ENCODE measurements at regions not wholly inside any gene's neighbourhood (a gene's known extent, or its start where the extent isn't known, plus 50 kb on each side); places are given as distances from the start of the nearest gene placed in this dataset.
"Not testable (repeated sequence)": the region's sequence is repeated elsewhere in the genome, so short reads cannot be mapped to it uniquely, and the experiment has no call there.

DNA sequence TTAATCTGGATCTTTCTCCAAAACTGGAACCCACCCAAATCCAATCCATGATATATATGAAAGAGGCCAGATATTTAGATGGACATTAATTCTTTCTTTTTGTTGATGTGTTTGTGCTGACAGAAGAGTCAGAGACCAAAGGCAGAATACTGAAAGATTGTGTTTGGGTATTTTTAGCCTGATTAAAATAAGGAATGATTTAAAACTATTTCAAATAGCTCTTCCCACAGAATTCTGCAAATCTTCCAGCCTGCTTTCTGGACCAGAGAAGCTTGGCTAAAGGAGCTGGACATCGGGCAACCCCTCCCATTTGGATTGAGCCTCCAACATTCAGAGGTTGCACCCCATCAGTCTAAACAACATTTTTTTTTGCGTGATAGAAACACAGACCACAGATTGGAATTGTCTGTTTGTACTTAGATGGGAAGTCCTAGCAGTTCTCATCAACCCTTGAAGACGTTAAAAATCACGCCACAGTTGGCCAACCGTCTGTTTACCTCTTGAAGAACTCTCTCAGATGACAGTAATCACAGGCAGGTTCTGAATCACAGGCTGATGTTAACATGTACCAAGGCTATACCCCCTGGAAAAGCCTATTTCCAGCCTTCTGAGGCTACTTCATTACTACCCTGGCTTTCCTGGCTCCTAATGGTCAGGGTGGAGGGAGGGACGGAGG, 155.2 kb upstream of the NRP1 start:
- Histone ChIP-seq H3K9ac (ENCODE audit: low read depth, low read length) (no peak overlapping the region), H3K27me3 (ENCODE audit: insufficient read depth, low read length) (no peaks in the 10 kb centered on the region), H3K4me3 (ENCODE audit: low read length) (no peak overlapping the region), H3K9me3 (ENCODE audit: insufficient read depth, low read depth, low read length) (no peaks in the 10 kb centered on the region), H3K36me3 (ENCODE audit: insufficient read depth, low read length) (no peaks in the 10 kb centered on the region), H3K4me1 (ENCODE audit: insufficient read depth, low read length) (peaks cover 10% of the 10 kb centered on the region), H3K27ac (ENCODE audit: low read depth, low read length) (no peak overlapping the region)
- 88% methylated on average over 6 of the region's 6 CpGs for WGBS

DNA sequence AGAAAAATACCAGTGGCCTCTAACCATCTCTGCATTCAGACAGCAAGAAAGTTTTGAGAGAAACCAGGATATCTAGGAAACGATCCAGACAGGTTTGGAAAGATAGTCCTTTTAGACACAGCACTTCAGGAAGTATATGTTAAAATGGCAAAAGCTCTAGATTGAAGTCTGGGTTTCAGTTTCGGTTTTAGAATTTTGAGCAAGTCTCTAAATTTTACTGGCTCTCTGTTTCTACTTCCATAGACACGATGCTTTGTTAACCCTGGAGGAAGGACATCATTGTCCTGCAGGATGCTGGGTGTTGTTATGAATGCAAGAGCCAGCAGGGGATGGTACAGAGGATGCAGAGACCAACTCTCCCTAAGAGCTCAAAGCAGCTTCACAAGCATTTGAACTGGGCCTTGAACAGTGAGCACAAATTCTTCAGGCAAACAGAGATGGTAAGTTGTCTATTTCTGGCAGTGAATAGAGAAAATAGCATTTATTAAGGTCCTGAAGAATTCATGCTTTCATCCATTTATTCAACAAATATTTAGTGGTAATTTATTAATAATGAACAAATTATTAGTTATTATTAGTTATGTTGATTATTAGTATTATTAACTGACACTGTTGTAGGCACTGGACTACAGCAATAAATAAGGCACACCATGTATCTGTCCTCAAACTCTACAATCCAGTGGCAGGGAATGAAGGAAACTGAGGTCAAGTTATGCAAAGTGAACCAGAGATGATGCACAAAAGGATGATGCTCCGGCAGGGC, 152.7 kb upstream of the NRP1 start:
- no peak overlapping the region for H3K4me3 ChIP-seq (ENCODE audit: low read length)
- H3K9ac ChIP-seq (ENCODE audit: low read depth, low read length), result no peak overlapping the region
- H3K36me3 ChIP-seq (ENCODE audit: insufficient read depth, low read length), result no peaks in the 10 kb centered on the region
- WGBS, result 81% methylated on average over 4 of the region's 4 CpGs
- H3K9me3 ChIP-seq (ENCODE audit: insufficient read depth, low read depth, low read length), result no peaks in the 10 kb centered on the region
- no peaks in the 10 kb centered on the region for H3K27me3 ChIP-seq (ENCODE audit: insufficient read depth, low read length)
- no peak overlapping the region for H3K27ac ChIP-seq (ENCODE audit: low read depth, low read length)
- peaks cover 32% of the 10 kb centered on the region for H3K4me1 ChIP-seq (ENCODE audit: insufficient read depth, low read length)

DNA sequence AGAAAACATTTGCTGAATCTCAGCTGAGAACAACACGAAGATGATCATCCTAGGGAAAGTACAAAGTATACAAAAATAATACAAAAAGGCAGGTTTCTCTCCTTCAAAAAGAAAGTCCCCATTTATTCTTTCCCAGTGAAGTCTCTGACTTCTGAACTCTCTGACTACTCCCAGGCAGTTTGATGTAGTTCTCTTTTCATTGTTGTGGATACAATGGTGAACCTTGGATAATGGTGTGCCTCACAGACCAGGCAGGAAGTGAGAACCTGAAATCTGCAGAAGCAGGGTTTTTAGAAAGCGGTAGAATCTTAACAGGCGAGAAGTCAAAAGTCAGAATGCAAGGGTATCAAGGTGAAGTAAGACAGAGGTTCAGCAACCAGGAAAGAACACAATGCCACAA, 150.8 kb upstream of the NRP1 start:
- Histone ChIP-seq H3K9me3 (ENCODE audit: insufficient read depth, low read depth, low read length) (peaks cover 5% of the 10 kb centered on the region; the same call in 1 of the 2 replicates), H3K9ac (ENCODE audit: low read depth, low read length) (peak overlapping the region; percentile 12; the same call in 1 of the 2 replicates), H3K36me3 (ENCODE audit: insufficient read depth, low read length) (no peaks in the 10 kb centered on the region), H3K27me3 (ENCODE audit: insufficient read depth, low read length) (no peaks in the 10 kb centered on the region), H3K27ac (ENCODE audit: low read depth, low read length) (peak overlapping the region; percentile 51; the same call in 1 of the 2 replicates), H3K4me1 (ENCODE audit: insufficient read depth, low read length) (peaks cover 32% of the 10 kb centered on the region), H3K4me3 (ENCODE audit: low read length) (no peak overlapping the region)
- 89% methylated on average over 2 of the region's 3 CpGs for WGBS

- Histone ChIP-seq H3K4me1 (ENCODE audit: insufficient read depth, low read length) (peaks cover 32% of the 10 kb centered on the region), H3K9ac (ENCODE audit: low read depth, low read length) (peak overlapping the region; percentile 12; the same call in 1 of the 2 replicates), H3K4me3 (ENCODE audit: low read length) (no peak overlapping the region), H3K36me3 (ENCODE audit: insufficient read depth, low read length) (no peaks in the 10 kb centered on the region), H3K27me3 (ENCODE audit: insufficient read depth, low read length) (no peaks in the 10 kb centered on the region), H3K9me3 (ENCODE audit: insufficient read depth, low read depth, low read length) (peaks cover 5% of the 10 kb centered on the region; the same call in 1 of the 2 replicates), H3K27ac (ENCODE audit: low read depth, low read length) (peak overlapping the region; percentile 51; the same call in 1 of the 2 replicates)
- 75% methylated on average over 2 of the region's 2 CpGs for WGBS
Measured at GRCh38 chr10:33484787-33485186, 150.3 kb upstream of the NRP1 start.

DNA sequence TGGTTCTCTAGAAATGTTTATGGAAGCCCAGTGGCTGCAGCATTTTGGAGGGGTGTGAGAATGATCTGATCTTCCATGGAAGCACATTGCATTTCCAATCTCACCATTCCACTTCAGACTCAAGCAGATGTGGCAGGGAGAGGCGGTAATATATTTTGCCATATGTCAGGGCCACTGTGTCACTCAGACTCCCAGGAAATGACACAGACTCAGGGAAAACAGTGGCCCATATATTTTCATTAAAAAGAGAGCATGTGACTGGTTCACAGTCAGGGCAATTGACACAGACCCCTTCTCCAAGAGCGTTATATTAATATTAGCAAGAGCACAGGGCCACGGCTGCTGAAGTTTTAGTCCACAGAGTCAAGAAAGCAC, 149.3 kb upstream of the NRP1 start:
- H3K4me3 ChIP-seq (ENCODE audit: low read length), result no peak overlapping the region
- peak overlapping the region; percentile 42 for H3K27ac ChIP-seq (ENCODE audit: low read depth, low read length)
- H3K36me3 ChIP-seq (ENCODE audit: insufficient read depth, low read length), result no peaks in the 10 kb centered on the region
- H3K9me3 ChIP-seq (ENCODE audit: insufficient read depth, low read depth, low read length), result peaks cover 5% of the 10 kb centered on the region; the same call in 1 of the 2 replicates
- no peaks in the 10 kb centered on the region for H3K27me3 ChIP-seq (ENCODE audit: insufficient read depth, low read length)
- H3K9ac ChIP-seq (ENCODE audit: low read depth, low read length), result peak overlapping the region; percentile 3; the same call in 1 of the 2 replicates
- H3K4me1 ChIP-seq (ENCODE audit: insufficient read depth, low read length), result peaks cover 32% of the 10 kb centered on the region
- WGBS, result 91% methylated on average over 3 of the region's 3 CpGs

- Histone ChIP-seq H3K9me3 (ENCODE audit: insufficient read depth, low read depth, low read length) (peaks cover 5% of the 10 kb centered on the region; the same call in 1 of the 2 replicates), H3K9ac (ENCODE audit: low read depth, low read length) (no peak overlapping the region), H3K4me1 (ENCODE audit: insufficient read depth, low read length) (peaks cover 32% of the 10 kb centered on the region), H3K4me3 (ENCODE audit: low read length) (no peak overlapping the region), H3K27ac (ENCODE audit: low read depth, low read length) (peak overlapping the region; percentile 42; the same call in 1 of the 2 replicates), H3K27me3 (ENCODE audit: insufficient read depth, low read length) (no peaks in the 10 kb centered on the region), H3K36me3 (ENCODE audit: insufficient read depth, low read length) (no peaks in the 10 kb centered on the region)
- 28% methylated on average over 4 of the region's 5 CpGs for WGBS
Measured at GRCh38 chr10:33483124-33483815, 148.8 kb upstream of the NRP1 start.

GRCh38 chr10:33482486-33482885, 148.0 kb upstream of the NRP1 start:
- Histone ChIP-seq H3K4me1 (ENCODE audit: insufficient read depth, low read length) (peaks cover 32% of the 10 kb centered on the region), H3K27ac (ENCODE audit: low read depth, low read length) (no peak overlapping the region), H3K9me3 (ENCODE audit: insufficient read depth, low read depth, low read length) (peaks cover 5% of the 10 kb centered on the region; the same call in 1 of the 2 replicates), H3K9ac (ENCODE audit: low read depth, low read length) (no peak overlapping the region), H3K36me3 (ENCODE audit: insufficient read depth, low read length) (no peaks in the 10 kb centered on the region), H3K27me3 (ENCODE audit: insufficient read depth, low read length) (no peaks in the 10 kb centered on the region), H3K4me3 (ENCODE audit: low read length) (no peak overlapping the region)
- 95% methylated on average over 5 of the region's 5 CpGs for WGBS

DNA sequence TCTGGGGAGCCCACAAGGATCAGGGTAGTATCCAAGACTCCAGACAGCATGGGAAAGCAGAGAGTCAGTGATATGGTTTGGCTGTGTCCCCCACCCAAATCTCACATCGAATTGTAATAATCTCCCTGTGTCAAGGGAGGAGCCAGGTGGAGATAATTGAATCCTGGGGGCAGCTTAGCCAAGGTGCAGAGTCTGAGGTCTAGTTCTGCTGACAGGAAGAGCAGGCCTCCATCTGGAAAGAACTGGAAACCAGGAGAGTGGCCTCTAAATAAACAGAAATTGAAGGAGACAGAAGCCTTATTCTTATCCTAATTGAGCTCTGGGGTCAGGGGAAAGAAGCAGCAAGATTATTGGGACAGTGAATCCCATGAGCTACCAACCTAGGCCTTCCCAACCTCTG, 146.7 kb upstream of the NRP1 start:
- Histone ChIP-seq H3K4me3 (ENCODE audit: low read length) (no peak overlapping the region), H3K36me3 (ENCODE audit: insufficient read depth, low read length) (no peaks in the 10 kb centered on the region), H3K27ac (ENCODE audit: low read depth, low read length) (no peak overlapping the region), H3K27me3 (ENCODE audit: insufficient read depth, low read length) (no peaks in the 10 kb centered on the region), H3K9me3 (ENCODE audit: insufficient read depth, low read depth, low read length) (peaks cover 5% of the 10 kb centered on the region; the same call in 1 of the 2 replicates), H3K9ac (ENCODE audit: low read depth, low read length) (no peak overlapping the region), H3K4me1 (ENCODE audit: insufficient read depth, low read length) (peaks cover 32% of the 10 kb centered on the region)
- WGBS, result 100% methylated on average over 1 of the region's 1 CpG

DNA sequence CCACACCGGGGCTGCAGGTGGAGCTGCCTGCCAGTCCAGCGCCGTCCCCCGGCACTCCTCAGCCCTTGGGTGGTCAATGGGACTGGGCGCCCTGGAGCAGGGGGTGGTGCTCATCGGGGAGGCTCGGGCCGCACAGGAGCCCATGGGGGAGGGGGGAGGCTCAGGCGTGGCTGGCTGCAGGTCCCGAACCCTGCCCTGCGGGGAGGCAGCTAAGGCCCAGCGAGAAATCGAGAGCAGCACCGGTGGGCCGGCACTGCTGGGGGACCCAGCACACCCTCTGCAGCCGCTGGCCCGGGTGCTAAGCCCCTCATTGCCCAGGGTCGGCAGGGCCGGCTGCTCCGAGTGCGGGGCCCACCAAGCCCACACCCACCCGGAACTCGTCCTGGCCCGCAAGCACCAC, 145.9 kb upstream of the NRP1 start:
- H3K9me3 ChIP-seq (ENCODE audit: insufficient read depth, low read depth, low read length); H3K27me3 ChIP-seq (ENCODE audit: insufficient read depth, low read length); H3K36me3 ChIP-seq (ENCODE audit: insufficient read depth, low read length); H3K27ac ChIP-seq (ENCODE audit: low read depth, low read length); H3K9ac ChIP-seq (ENCODE audit: low read depth, low read length); H3K4me3 ChIP-seq (ENCODE audit: low read length): not testable (repeated sequence)
- WGBS, result 96% methylated on average over 24 of the region's 24 CpGs
- H3K4me1 ChIP-seq (ENCODE audit: insufficient read depth, low read length), result peaks cover 29% of the 10 kb centered on the region

DNA sequence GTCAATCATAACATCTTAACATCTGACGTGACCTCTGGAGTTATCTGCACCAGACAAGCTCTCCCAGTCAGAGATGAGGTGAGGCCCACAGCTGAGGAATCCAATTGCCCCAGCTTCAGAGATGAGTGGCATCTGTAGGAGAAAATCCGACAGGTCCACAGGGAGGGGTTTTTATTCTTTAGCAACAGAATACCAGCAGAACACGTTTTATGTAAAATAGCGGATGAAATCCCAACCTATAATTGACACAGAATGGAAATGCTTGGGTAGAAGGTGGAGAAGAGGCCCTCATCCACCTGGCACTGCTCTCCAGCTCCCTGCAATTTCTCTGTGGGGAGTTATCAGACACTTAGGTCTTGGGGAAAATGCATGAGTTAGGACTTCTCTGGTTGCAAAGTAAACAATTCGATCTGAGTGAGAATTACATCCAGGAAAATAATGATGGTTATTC, 144.2 kb upstream of the NRP1 start:
- no peaks in the 10 kb centered on the region for H3K27me3 ChIP-seq (ENCODE audit: insufficient read depth, low read length)
- H3K4me1 ChIP-seq (ENCODE audit: insufficient read depth, low read length), result peaks cover 12% of the 10 kb centered on the region
- no peak overlapping the region for H3K27ac ChIP-seq (ENCODE audit: low read depth, low read length)
- H3K9me3 ChIP-seq (ENCODE audit: insufficient read depth, low read depth, low read length), result peaks cover 5% of the 10 kb centered on the region; the same call in 1 of the 2 replicates
- 95% methylated on average over 3 of the region's 5 CpGs for WGBS
- no peak overlapping the region for H3K4me3 ChIP-seq (ENCODE audit: low read length)
- H3K36me3 ChIP-seq (ENCODE audit: insufficient read depth, low read length), result no peaks in the 10 kb centered on the region
- no peak overlapping the region for H3K9ac ChIP-seq (ENCODE audit: low read depth, low read length)
